A673 (cell line): ENCODE measurements at regions not wholly inside any gene's neighbourhood (a gene's known extent, or its start where the extent isn't known, plus 50 kb on each side); places are given as distances from the start of the nearest gene placed in this dataset.
"Not testable (repeated sequence)": the region's sequence is repeated elsewhere in the genome, so short reads cannot be mapped to it uniquely, and the experiment has no call there.

Experiments
- BruUV-seq: library from RNA; stranded (reverse); fragments of 400-500 nt; replicated peaks from 2 replicates; lab custom pipeline; 2021; lab: Mats Ljungman, UMichigan
- CTCF ChIA-PET: fragments of 300-600 bp; sonication (Branson Sonifier 250); formaldehyde crosslinking; loops from one replicate; lab custom pipeline; 2022; ENCODE audit warnings: antibody characterized with exemption; lab: Charles Lee
- POLR2A ChIA-PET: fragments of 300-600 bp; sonication (Branson Sonifier 250); formaldehyde crosslinking; loops from one replicate; lab custom pipeline; 2022; ENCODE audit warnings: antibody characterized with exemption; ENCODE audit not compliant: low non-redundant PET; lab: Charles Lee
- DNase-seq: peaks from one replicate; pipeline ENCODE4 v3.0.0-alpha.2; 2015; ENCODE audit warnings: low spot score
- H3K27ac ChIP-seq: fragments of 200-600 bp; sonication (generic); 2 replicates; pipeline ENCODE4 v1.5.1; 2016; ENCODE audit warnings: mixed run types, low read depth, mild to moderate bottlenecking, mixed read lengths, antibody characterized with exemption, low read length; ENCODE audit not compliant: poor library complexity, severe bottlenecking
- H3K27me3 ChIP-seq: fragments of 200-600 bp; sonication (generic); replicated peaks from 2 replicates; pipeline ENCODE4 v1.6.1; 2017; ENCODE audit warnings: mixed run types, low read depth, mild to moderate bottlenecking, mixed read lengths, antibody characterized with exemption, low read length; ENCODE audit not compliant: insufficient read depth, poor library complexity
- H3K36me3 ChIP-seq: fragments of 200-600 bp; sonication (generic); 2 replicates; pipeline ENCODE4 v1.6.1; 2016; ENCODE audit warnings: mixed run types, mild to moderate bottlenecking, mixed read lengths, antibody characterized with exemption, low read length; ENCODE audit not compliant: insufficient read depth, poor library complexity, severe bottlenecking
- H3K4me1 ChIP-seq: fragments of 200-600 bp; sonication (generic); 2 replicates; pipeline ENCODE4 v1.6.1; 2017; ENCODE audit warnings: mixed run types, mild to moderate bottlenecking, mixed read lengths, antibody characterized with exemption, low read length; ENCODE audit not compliant: insufficient read depth, poor library complexity, severe bottlenecking
- H3K4me3 ChIP-seq: fragments of 200-600 bp; sonication (generic); 2 replicates; pipeline ENCODE4 v1.5.1; 2016; ENCODE audit warnings: low read depth, mixed run types, mild to moderate bottlenecking, mixed read lengths, low read length; ENCODE audit not compliant: poor library complexity, severe bottlenecking
- H3K9me3 ChIP-seq: fragments of 200-600 bp; sonication (generic); 2 replicates; pipeline ENCODE4 v1.6.1; 2016; ENCODE audit warnings: mixed run types, low read depth, mild to moderate bottlenecking, mixed read lengths, antibody characterized with exemption, low read length; ENCODE audit not compliant: poor library complexity, severe bottlenecking
- CTCF ChIP-seq: fragments of 300-800, 200-600 bp; sonication (generic); conservative IDR thresholded peaks from 2 replicates; pipeline ENCODE4 v1.5.1; 2017; ENCODE audit warnings: low read depth, mild to moderate bottlenecking, antibody characterized with exemption, low read length, moderate library complexity, mixed read lengths
- EZH2 ChIP-seq: fragments of 200-600 bp; sonication (generic); IDR thresholded peaks from 2 replicates; pipeline ENCODE4 v1.6.1; 2017; ENCODE audit warnings: borderline replicate concordance, low read depth, mild to moderate bottlenecking, mixed read lengths, antibody characterized with exemption, low read length; ENCODE audit not compliant: poor library complexity, severe bottlenecking
- intact Hi-C: fragments of 100-400 bp; cut with micrococcal nuclease; formaldehyde crosslinking; loops from one replicate; pipeline ENCODE4 v1.10.0; 2022; ENCODE audit not compliant: unreplicated experiment

GRCh38 chr1:78334952-78335351 lies 155.8 kb upstream of the PTGFR start:
- ChIA-PET POLR2A (no interaction called here), CTCF (no interaction called here)
- Histone ChIP-seq H3K4me1 (no peaks in the 10 kb centered on the region), H3K9me3 (no peaks in the 10 kb centered on the region), H3K27ac (no peak overlapping the region), H3K36me3 (no peaks in the 10 kb centered on the region), H3K27me3 (no peaks in the 10 kb centered on the region), H3K4me3 (no peak overlapping the region)
- no peak for DNase-seq
- intact Hi-C loops, result loop anchor here (10.0 kb wide), 1 partner anchor 270 kb away; no protein-coding TSS in a partner anchor
- no TSS peak for BruUV-seq
- TF ChIP-seq EZH2, result no peak
- no peak for TF ChIP-seq CTCF

GRCh38 chr1:78336751-78337150 lies 154.0 kb upstream of the PTGFR start:
- CTCF ChIA-PET, BruUV-seq: not testable (repeated sequence)
- intact Hi-C loops, result loop anchor here (10.0 kb wide), 1 partner anchor 268 kb away; no protein-coding TSS in a partner anchor

GRCh38 chr1:78339490-78339889 lies 151.3 kb upstream of the PTGFR start:
- no peaks in the 10 kb centered on the region for H3K4me1 ChIP-seq
- no peaks in the 10 kb centered on the region for H3K36me3 ChIP-seq
- TF ChIP-seq EZH2 (no peak), CTCF (no peak)
- CTCF ChIA-PET, result no interaction called here
- intact Hi-C loops, result loop anchor here (10.0 kb wide), 1 partner anchor 265 kb away; no protein-coding TSS in a partner anchor
- no peak overlapping the region for H3K4me3 ChIP-seq
- BruUV-seq, result no TSS peak
- H3K27ac ChIP-seq, result no peak overlapping the region
- POLR2A ChIA-PET, result no interaction called here
- DNase-seq, result no peak
- H3K27me3 ChIP-seq, result no peaks in the 10 kb centered on the region
- no peaks in the 10 kb centered on the region for H3K9me3 ChIP-seq

More at GRCh38 chr1:78336751-78337150, 154.0 kb upstream of the PTGFR start:
- H3K4me1 ChIP-seq, DNase-seq, H3K36me3 ChIP-seq, H3K4me3 ChIP-seq, H3K27me3 ChIP-seq, H3K27ac ChIP-seq, POLR2A ChIA-PET, H3K9me3 ChIP-seq: not testable (repeated sequence)

- H3K36me3 ChIP-seq, result no peaks in the 10 kb centered on the region
- CTCF ChIA-PET, result no interaction called here
- no peaks in the 10 kb centered on the region for H3K9me3 ChIP-seq
- H3K4me3 ChIP-seq, result no peak overlapping the region
- H3K27me3 ChIP-seq, result no peaks in the 10 kb centered on the region
- no peak for DNase-seq
- POLR2A ChIA-PET, result no interaction called here
- no TSS peak for BruUV-seq
- no peak overlapping the region for H3K27ac ChIP-seq
- H3K4me1 ChIP-seq, result no peaks in the 10 kb centered on the region
- intact Hi-C loops, result no loop called here
- TF ChIP-seq EZH2 (no peak), CTCF (no peak)
Observed at GRCh38 chr1:78340006-78340405, 150.8 kb upstream of the PTGFR start.
